WTC11 (cell line): ENCODE measurements at regions not wholly inside any gene's neighbourhood (a gene's known extent, or its start where the extent isn't known, plus 50 kb on each side); places are given as distances from the start of the nearest gene placed in this dataset.

Experiments
- ATAC-seq: fragments of 200-7000 bp; cut with Tn5 transposase; 2 replicates; pipeline ENCODE4 v1.10.0; 2021; ENCODE audit warnings: mild to moderate bottlenecking, moderate library complexity
- CTCF ChIA-PET: fragments of 300-600 bp; sonication (Branson Sonifier 250); formaldehyde crosslinking; loops from one replicate; lab custom pipeline; 2021; ENCODE audit warnings: antibody characterized with exemption; lab: Charles Lee
- POLR2A ChIA-PET: fragments of 350-600 bp; sonication (Branson Sonifier 250); formaldehyde crosslinking; loops from one replicate; lab custom pipeline; 2021; ENCODE audit warnings: antibody characterized with exemption; lab: Charles Lee
- DNase-seq: peaks from one replicate; pipeline ENCODE4 v3.0.0; 2021; ENCODE audit warnings: low spot score
- H3K27ac Mint-ChIP-seq: 2 replicates; pipeline ENCODE4 v1.8.0; 2021; ENCODE audit warnings: mixed read lengths
- H3K27me3 Mint-ChIP-seq: 2 replicates; pipeline ENCODE4 v1.8.0; 2021; ENCODE audit warnings: low read depth, mild to moderate bottlenecking, moderate library complexity, mixed read lengths
- H3K36me3 Mint-ChIP-seq: 2 replicates; pipeline ENCODE4 v1.8.0; 2021; ENCODE audit warnings: mixed read lengths
- H3K4me1 Mint-ChIP-seq: 2 replicates; pipeline ENCODE4 v1.8.0; 2022; ENCODE audit warnings: mixed read lengths
- H3K4me3 Mint-ChIP-seq: 2 replicates; pipeline ENCODE4 v1.8.0; 2021; ENCODE audit warnings: mild to moderate bottlenecking, moderate library complexity, mixed read lengths
- H3K9me3 Mint-ChIP-seq: 2 replicates; pipeline ENCODE4 v1.8.0; 2021; ENCODE audit warnings: mixed read lengths
- ATF1 ChIP-seq: sonication (generic); formaldehyde crosslinking; IDR thresholded peaks from 2 replicates; pipeline ENCODE4 v1.8.1; 2023; ENCODE audit warnings: mild to moderate bottlenecking, moderate library complexity, missing genetic modification reagents
- CREB1 ChIP-seq: sonication (generic); formaldehyde crosslinking; IDR thresholded peaks from 2 replicates; pipeline ENCODE4 v1.8.0; 2023; ENCODE audit warnings: mild to moderate bottlenecking, missing genetic modification reagents
- CREM ChIP-seq: sonication (generic); formaldehyde crosslinking; IDR thresholded peaks from 2 replicates; pipeline ENCODE4 v1.8.1; 2022; ENCODE audit warnings: mild to moderate bottlenecking, missing genetic modification reagents, moderate library complexity
- ESRRA ChIP-seq: sonication (generic); formaldehyde crosslinking; IDR thresholded peaks from 2 replicates; pipeline ENCODE4 v1.8.1; 2022; ENCODE audit warnings: mild to moderate bottlenecking, missing genetic modification reagents, borderline replicate concordance
- HMGA2 ChIP-seq: fragments of 250-450 bp; sonication (Bioruptor Pico); IDR thresholded peaks from 2 replicates; pipeline ENCODE4 v1.4.0; 2021; ENCODE audit warnings: mild to moderate bottlenecking, moderate library complexity
- JUN ChIP-seq: sonication (generic); formaldehyde crosslinking; IDR thresholded peaks from 2 replicates; pipeline ENCODE4 v1.8.0; 2023; ENCODE audit warnings: mild to moderate bottlenecking, missing genetic modification reagents
- MXD4 ChIP-seq: fragments of 250-450 bp; sonication (Bioruptor Pico); IDR thresholded peaks from 2 replicates; pipeline ENCODE4 v1.8.0; 2021; ENCODE audit warnings: mild to moderate bottlenecking, moderate library complexity, borderline replicate concordance
- MYBL2 ChIP-seq: sonication (generic); formaldehyde crosslinking; IDR thresholded peaks from 2 replicates; pipeline ENCODE4 v1.8.1; 2023; ENCODE audit warnings: mild to moderate bottlenecking, moderate library complexity, missing genetic modification reagents
- NFATC4 ChIP-seq: fragments of 250-450 bp; sonication (Bioruptor Pico); IDR thresholded peaks from 2 replicates; pipeline ENCODE4 v1.9.0; 2021; ENCODE audit warnings: mild to moderate bottlenecking
- NR1H2 ChIP-seq: sonication (generic); formaldehyde crosslinking; IDR thresholded peaks from 2 replicates; pipeline ENCODE4 v1.9.0; 2021; ENCODE audit warnings: mild to moderate bottlenecking, moderate library complexity, missing genetic modification reagents
- NR3C1 ChIP-seq: sonication (generic); formaldehyde crosslinking; conservative IDR thresholded peaks from 2 replicates; pipeline ENCODE4 v1.8.1; 2023; ENCODE audit warnings: low read depth, mild to moderate bottlenecking, missing genetic modification reagents
- OVOL2 ChIP-seq: fragments of 250-450 bp; sonication (Bioruptor Pico); IDR thresholded peaks from 2 replicates; pipeline ENCODE4 v1.9.0; 2021; ENCODE audit warnings: mild to moderate bottlenecking, borderline replicate concordance
- SP1 ChIP-seq: sonication (generic); formaldehyde crosslinking; conservative IDR thresholded peaks from 2 replicates; pipeline ENCODE4 v1.8.1; 2022; ENCODE audit warnings: missing genetic modification reagents
- TEAD1 ChIP-seq: sonication (generic); formaldehyde crosslinking; IDR thresholded peaks from 2 replicates; pipeline ENCODE4 v1.8.0; 2022; ENCODE audit warnings: mild to moderate bottlenecking, missing genetic modification reagents
- TF ChIP-seq, protein P1 (sequence below): fragments of 250-450 bp; sonication (Bioruptor Pico); IDR thresholded peaks from 2 replicates; pipeline ENCODE4 v1.9.0; 2021; ENCODE audit warnings: mild to moderate bottlenecking
- TF ChIP-seq, protein P2 (sequence below): sonication (generic); formaldehyde crosslinking; IDR thresholded peaks from 2 replicates; pipeline ENCODE4 v1.8.1; 2022; ENCODE audit warnings: mild to moderate bottlenecking, moderate library complexity, missing genetic modification reagents
- TF ChIP-seq, protein P3 (sequence below): sonication (generic); formaldehyde crosslinking; IDR thresholded peaks from 2 replicates; pipeline ENCODE4 v1.8.1; 2023; ENCODE audit warnings: mild to moderate bottlenecking, missing genetic modification reagents, borderline replicate concordance
- TF ChIP-seq, protein P4 (sequence below): fragments of 200-600 bp; IDR thresholded peaks from 2 replicates; pipeline ENCODE4 v1.8.0; 2022; ENCODE audit warnings: antibody characterized with exemption
- TF ChIP-seq, protein P5 (sequence below): sonication (generic); formaldehyde crosslinking; IDR thresholded peaks from 2 replicates; pipeline ENCODE4 v1.8.1; 2022; ENCODE audit warnings: low read depth, missing genetic modification reagents, borderline replicate concordance
- TF ChIP-seq, protein P6 (sequence below): sonication (generic); formaldehyde crosslinking; IDR thresholded peaks from 2 replicates; pipeline ENCODE4 v1.8.0; 2022; ENCODE audit warnings: missing genetic modification reagents

DNA sequence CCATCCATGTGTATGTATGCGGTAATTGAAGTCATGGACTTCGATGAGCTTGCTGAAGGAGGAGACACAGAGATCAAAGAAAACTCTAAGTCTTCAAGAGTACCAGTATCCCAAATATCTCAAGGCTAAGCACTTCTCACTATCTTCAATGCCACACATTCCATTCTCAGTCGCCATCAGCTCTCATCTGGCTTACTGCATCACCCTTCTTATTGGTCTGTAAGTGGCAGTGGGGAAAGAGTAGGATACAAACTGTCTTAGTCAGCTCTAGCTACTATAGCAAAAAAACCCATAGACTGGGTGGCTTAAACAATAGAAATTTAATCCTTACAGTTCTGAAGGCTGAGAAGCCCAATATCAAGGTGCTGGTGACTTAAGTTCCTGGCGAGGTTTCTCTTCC, 218.7 kb downstream of the POSTN start (continued):
- TF ChIP-seq, protein P1, sequence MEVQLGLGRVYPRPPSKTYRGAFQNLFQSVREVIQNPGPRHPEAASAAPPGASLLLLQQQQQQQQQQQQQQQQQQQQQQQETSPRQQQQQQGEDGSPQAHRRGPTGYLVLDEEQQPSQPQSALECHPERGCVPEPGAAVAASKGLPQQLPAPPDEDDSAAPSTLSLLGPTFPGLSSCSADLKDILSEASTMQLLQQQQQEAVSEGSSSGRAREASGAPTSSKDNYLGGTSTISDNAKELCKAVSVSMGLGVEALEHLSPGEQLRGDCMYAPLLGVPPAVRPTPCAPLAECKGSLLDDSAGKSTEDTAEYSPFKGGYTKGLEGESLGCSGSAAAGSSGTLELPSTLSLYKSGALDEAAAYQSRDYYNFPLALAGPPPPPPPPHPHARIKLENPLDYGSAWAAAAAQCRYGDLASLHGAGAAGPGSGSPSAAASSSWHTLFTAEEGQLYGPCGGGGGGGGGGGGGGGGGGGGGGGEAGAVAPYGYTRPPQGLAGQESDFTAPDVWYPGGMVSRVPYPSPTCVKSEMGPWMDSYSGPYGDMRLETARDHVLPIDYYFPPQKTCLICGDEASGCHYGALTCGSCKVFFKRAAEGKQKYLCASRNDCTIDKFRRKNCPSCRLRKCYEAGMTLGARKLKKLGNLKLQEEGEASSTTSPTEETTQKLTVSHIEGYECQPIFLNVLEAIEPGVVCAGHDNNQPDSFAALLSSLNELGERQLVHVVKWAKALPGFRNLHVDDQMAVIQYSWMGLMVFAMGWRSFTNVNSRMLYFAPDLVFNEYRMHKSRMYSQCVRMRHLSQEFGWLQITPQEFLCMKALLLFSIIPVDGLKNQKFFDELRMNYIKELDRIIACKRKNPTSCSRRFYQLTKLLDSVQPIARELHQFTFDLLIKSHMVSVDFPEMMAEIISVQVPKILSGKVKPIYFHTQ (CRISPR knock-in tag): no peak
- TF ChIP-seq NR1H2 (CRISPR knock-in tag): no peak
- no peak for TF ChIP-seq SP1 (CRISPR knock-in tag)
- no peak for TF ChIP-seq ATF1 (CRISPR knock-in tag)
- TF ChIP-seq NFATC4 (CRISPR knock-in tag): no peak
- TF ChIP-seq, protein P2, sequence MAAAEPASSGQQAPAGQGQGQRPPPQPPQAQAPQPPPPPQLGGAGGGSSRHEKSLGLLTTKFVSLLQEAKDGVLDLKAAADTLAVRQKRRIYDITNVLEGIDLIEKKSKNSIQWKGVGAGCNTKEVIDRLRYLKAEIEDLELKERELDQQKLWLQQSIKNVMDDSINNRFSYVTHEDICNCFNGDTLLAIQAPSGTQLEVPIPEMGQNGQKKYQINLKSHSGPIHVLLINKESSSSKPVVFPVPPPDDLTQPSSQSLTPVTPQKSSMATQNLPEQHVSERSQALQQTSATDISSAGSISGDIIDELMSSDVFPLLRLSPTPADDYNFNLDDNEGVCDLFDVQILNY (CRISPR knock-in tag): no peak

DNA sequence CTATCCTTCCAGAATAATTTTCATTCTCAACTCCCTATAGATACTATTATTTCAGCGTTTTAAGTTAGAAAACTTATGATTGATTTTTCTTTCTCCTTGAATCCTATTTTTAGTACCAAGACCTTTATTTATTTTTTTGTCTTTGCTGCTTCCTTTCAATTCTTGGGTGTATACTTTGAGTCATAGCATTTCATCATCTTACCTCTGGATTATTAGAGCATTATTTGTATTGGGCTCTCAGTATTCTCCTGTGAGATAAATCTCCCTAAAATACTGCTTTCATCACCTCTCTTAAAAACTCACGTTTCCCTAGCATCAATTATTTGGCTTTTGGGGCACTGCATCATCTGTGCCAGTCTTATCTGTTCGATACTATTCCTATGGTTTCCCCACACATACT, 222.8 kb downstream of the POSTN start:
- TF ChIP-seq NR1H2 (CRISPR knock-in tag) (no peak), CREB1 (CRISPR knock-in tag) (no peak), NR3C1 (CRISPR knock-in tag) (no peak), ESRRA (no peak)
- Mint-ChIP-seq H3K27ac (no peak overlapping the region), H3K4me3 (no peak overlapping the region), H3K9me3 (no peaks in the 10 kb centered on the region), H3K27me3 (no peaks in the 10 kb centered on the region), H3K36me3 (no peaks in the 10 kb centered on the region), H3K4me1 (no peaks in the 10 kb centered on the region)
- DNase-seq (no peak), ATAC-seq (no peak)
- CTCF ChIA-PET: no interaction called here
- POLR2A ChIA-PET: no interaction called here

DNA sequence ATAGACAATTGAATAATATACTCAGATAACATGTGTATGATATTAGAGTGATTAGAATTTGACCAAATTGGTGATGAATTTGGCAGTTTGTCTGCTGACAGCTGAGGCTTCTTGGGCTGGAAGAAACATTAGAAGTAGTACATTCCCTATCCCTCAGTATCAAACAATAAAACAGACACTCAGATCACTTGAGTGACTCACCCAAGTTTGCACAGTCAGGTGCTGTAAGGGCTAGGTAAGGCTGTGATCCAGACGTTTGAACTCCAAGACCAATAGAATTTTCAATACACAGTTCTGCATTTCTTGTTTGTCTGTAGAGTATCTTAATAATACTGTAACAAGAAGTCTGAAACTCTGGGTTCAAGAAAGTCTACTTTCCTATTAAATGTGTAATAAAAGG, 223.5 kb downstream of the POSTN start:
- Mint-ChIP-seq H3K27ac (no peak overlapping the region), H3K9me3 (no peaks in the 10 kb centered on the region), H3K27me3 (no peaks in the 10 kb centered on the region), H3K36me3 (no peaks in the 10 kb centered on the region), H3K4me3 (no peak overlapping the region), H3K4me1 (no peaks in the 10 kb centered on the region)
- no peak for DNase-seq
- no peak for ATAC-seq
- CTCF ChIA-PET: no interaction called here
- POLR2A ChIA-PET: no interaction called here
- TF ChIP-seq, protein P3, sequence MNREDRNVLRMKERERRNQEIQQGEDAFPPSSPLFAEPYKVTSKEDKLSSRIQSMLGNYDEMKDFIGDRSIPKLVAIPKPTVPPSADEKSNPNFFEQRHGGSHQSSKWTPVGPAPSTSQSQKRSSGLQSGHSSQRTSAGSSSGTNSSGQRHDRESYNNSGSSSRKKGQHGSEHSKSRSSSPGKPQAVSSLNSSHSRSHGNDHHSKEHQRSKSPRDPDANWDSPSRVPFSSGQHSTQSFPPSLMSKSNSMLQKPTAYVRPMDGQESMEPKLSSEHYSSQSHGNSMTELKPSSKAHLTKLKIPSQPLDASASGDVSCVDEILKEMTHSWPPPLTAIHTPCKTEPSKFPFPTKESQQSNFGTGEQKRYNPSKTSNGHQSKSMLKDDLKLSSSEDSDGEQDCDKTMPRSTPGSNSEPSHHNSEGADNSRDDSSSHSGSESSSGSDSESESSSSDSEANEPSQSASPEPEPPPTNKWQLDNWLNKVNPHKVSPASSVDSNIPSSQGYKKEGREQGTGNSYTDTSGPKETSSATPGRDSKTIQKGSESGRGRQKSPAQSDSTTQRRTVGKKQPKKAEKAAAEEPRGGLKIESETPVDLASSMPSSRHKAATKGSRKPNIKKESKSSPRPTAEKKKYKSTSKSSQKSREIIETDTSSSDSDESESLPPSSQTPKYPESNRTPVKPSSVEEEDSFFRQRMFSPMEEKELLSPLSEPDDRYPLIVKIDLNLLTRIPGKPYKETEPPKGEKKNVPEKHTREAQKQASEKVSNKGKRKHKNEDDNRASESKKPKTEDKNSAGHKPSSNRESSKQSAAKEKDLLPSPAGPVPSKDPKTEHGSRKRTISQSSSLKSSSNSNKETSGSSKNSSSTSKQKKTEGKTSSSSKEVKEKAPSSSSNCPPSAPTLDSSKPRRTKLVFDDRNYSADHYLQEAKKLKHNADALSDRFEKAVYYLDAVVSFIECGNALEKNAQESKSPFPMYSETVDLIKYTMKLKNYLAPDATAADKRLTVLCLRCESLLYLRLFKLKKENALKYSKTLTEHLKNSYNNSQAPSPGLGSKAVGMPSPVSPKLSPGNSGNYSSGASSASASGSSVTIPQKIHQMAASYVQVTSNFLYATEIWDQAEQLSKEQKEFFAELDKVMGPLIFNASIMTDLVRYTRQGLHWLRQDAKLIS: no peak
- TF ChIP-seq CREM (no peak), MYBL2 (CRISPR knock-in tag) (no peak), JUN (CRISPR knock-in tag) (no peak), HMGA2 (no peak), OVOL2 (CRISPR knock-in tag) (no peak), TEAD1 (no peak), MXD4 (no peak)
- TF ChIP-seq, protein P4, sequence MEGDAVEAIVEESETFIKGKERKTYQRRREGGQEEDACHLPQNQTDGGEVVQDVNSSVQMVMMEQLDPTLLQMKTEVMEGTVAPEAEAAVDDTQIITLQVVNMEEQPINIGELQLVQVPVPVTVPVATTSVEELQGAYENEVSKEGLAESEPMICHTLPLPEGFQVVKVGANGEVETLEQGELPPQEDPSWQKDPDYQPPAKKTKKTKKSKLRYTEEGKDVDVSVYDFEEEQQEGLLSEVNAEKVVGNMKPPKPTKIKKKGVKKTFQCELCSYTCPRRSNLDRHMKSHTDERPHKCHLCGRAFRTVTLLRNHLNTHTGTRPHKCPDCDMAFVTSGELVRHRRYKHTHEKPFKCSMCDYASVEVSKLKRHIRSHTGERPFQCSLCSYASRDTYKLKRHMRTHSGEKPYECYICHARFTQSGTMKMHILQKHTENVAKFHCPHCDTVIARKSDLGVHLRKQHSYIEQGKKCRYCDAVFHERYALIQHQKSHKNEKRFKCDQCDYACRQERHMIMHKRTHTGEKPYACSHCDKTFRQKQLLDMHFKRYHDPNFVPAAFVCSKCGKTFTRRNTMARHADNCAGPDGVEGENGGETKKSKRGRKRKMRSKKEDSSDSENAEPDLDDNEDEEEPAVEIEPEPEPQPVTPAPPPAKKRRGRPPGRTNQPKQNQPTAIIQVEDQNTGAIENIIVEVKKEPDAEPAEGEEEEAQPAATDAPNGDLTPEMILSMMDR: no peak
- TF ChIP-seq, protein P5, sequence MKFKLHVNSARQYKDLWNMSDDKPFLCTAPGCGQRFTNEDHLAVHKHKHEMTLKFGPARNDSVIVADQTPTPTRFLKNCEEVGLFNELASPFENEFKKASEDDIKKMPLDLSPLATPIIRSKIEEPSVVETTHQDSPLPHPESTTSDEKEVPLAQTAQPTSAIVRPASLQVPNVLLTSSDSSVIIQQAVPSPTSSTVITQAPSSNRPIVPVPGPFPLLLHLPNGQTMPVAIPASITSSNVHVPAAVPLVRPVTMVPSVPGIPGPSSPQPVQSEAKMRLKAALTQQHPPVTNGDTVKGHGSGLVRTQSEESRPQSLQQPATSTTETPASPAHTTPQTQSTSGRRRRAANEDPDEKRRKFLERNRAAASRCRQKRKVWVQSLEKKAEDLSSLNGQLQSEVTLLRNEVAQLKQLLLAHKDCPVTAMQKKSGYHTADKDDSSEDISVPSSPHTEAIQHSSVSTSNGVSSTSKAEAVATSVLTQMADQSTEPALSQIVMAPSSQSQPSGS (CRISPR knock-in tag): no peak
- TF ChIP-seq, protein P6, sequence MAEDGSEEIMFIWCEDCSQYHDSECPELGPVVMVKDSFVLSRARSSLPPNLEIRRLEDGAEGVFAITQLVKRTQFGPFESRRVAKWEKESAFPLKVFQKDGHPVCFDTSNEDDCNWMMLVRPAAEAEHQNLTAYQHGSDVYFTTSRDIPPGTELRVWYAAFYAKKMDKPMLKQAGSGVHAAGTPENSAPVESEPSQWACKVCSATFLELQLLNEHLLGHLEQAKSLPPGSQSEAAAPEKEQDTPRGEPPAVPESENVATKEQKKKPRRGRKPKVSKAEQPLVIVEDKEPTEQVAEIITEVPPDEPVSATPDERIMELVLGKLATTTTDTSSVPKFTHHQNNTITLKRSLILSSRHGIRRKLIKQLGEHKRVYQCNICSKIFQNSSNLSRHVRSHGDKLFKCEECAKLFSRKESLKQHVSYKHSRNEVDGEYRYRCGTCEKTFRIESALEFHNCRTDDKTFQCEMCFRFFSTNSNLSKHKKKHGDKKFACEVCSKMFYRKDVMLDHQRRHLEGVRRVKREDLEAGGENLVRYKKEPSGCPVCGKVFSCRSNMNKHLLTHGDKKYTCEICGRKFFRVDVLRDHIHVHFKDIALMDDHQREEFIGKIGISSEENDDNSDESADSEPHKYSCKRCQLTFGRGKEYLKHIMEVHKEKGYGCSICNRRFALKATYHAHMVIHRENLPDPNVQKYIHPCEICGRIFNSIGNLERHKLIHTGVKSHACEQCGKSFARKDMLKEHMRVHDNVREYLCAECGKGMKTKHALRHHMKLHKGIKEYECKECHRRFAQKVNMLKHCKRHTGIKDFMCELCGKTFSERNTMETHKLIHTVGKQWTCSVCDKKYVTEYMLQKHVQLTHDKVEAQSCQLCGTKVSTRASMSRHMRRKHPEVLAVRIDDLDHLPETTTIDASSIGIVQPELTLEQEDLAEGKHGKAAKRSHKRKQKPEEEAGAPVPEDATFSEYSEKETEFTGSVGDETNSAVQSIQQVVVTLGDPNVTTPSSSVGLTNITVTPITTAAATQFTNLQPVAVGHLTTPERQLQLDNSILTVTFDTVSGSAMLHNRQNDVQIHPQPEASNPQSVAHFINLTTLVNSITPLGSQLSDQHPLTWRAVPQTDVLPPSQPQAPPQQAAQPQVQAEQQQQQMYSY (CRISPR knock-in tag): no peak
